GM13977 (cell line): ENCODE measurements at regions not wholly inside any gene's neighbourhood (a gene's known extent, or its start where the extent isn't known, plus 50 kb on each side); places are given as distances from the start of the nearest gene placed in this dataset.

Source experiments
- DNase-seq: peaks from one replicate; pipeline ENCODE4 v3.0.0; 2012; ENCODE audit warnings: low spot score
- in situ Hi-C: fragments of 300-500 bp; cut with MboI; formaldehyde crosslinking; loops from one replicate; pipeline ENCODE4 v1.12.0; 2022; ENCODE audit warnings: low sequenced_read_pairs, low pct_unique_long_range_greater_than_20kb, mixed read lengths, inconsistent platforms; ENCODE audit not compliant: unreplicated experiment
- TF ChIP-seq, protein P1 (sequence below): IDR thresholded peaks from 2 replicates; pipeline ENCODE4 v1.5.1; 2012; ENCODE audit warnings: mild to moderate bottlenecking, control low read depth; ENCODE audit not compliant: insufficient read depth; ENCODE audit errors: extremely low read depth, missing control alignments

DNA sequence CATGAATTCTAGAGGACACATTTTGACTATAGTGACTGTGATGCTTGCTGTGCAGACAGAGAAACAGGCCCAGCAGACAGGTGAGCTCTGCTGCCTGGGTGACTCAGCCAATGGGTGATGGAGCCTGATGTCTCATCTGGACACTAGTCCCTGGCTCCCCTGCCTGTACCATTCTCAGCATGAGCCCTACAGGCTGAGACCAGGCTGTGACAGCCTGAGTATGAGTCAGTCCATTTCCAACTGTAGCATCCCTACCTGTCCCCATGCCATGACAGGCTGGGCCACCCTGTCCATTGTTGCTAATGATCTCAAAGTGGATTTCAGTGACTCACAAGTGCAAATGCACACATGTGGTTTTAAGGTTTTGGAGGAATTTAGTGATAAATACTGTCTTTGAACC lies 102.5 kb upstream of the EEF2KMT start:
- no peak for DNase-seq
- TF ChIP-seq, protein P1, sequence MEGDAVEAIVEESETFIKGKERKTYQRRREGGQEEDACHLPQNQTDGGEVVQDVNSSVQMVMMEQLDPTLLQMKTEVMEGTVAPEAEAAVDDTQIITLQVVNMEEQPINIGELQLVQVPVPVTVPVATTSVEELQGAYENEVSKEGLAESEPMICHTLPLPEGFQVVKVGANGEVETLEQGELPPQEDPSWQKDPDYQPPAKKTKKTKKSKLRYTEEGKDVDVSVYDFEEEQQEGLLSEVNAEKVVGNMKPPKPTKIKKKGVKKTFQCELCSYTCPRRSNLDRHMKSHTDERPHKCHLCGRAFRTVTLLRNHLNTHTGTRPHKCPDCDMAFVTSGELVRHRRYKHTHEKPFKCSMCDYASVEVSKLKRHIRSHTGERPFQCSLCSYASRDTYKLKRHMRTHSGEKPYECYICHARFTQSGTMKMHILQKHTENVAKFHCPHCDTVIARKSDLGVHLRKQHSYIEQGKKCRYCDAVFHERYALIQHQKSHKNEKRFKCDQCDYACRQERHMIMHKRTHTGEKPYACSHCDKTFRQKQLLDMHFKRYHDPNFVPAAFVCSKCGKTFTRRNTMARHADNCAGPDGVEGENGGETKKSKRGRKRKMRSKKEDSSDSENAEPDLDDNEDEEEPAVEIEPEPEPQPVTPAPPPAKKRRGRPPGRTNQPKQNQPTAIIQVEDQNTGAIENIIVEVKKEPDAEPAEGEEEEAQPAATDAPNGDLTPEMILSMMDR = no peak
- in situ Hi-C loops = no loop called here

DNA sequence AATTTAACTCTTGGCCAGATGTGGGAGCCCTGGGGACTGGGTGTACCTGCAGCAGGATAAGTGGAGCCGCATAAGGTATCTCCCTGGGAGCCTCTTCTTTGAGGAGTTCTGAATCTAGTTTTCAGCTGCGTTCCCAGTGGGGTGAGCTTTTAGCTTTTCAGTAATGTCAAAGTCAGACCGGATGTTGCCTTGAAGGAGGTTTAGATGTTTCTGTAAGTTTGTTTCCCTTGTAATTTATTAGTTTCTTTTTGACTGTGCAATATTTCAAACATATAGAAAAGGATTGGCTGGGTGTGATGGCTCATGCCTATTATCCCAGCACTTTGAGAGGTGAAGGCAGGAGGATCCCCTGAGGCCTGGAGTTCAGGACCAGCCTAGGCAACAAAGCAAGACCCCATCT lies 98.6 kb upstream of the EEF2KMT start:
- in situ Hi-C loops = no loop called here
- DNase-seq = no peak
- TF ChIP-seq, protein P1 = no peak

DNA sequence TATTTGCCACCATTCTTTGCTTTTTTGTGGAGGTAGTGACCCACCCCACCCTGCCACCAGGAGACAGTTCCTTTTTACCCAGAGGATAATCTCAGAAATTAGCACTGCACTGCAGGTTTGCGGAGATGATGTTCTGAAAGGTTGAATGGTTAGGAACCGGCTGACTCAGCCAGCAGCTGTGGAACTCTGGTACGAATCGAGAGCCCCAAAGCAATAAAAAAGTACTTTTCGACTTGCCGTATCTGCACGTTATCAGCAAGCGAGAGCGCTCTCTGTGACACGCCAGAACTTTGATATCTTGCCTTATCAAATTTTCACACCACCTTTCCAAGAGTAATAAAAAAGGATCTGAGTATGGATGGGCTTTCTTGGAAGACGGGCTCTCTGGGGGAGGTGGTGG lies 96.3 kb upstream of the EEF2KMT start:
- in situ Hi-C loops = no loop called here
- TF ChIP-seq, protein P1 = no peak

DNA sequence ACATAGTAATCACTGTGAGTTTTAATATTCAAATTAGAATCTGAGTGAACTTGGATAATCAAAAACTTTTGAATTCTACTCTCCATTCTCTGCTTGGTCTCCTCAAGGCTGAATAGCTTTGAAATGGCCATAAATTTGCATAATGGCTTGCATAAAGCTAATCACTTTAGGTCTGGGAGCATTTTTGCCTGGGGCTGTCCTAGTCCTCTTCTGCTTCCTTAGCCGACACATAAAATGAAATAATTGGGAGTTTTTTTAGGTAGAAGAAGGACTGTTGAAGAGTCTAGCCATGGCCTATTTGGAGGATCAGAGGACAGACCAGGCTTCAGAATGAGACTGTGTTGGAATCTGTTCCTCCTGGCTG lies 91.4 kb upstream of the EEF2KMT start:
- in situ Hi-C loops = no loop called here
- no peak for DNase-seq
- TF ChIP-seq, protein P1 = no peak

More for the DNA sequence above, 96.3 kb upstream of the EEF2KMT start:
- no peak for DNase-seq

DNA sequence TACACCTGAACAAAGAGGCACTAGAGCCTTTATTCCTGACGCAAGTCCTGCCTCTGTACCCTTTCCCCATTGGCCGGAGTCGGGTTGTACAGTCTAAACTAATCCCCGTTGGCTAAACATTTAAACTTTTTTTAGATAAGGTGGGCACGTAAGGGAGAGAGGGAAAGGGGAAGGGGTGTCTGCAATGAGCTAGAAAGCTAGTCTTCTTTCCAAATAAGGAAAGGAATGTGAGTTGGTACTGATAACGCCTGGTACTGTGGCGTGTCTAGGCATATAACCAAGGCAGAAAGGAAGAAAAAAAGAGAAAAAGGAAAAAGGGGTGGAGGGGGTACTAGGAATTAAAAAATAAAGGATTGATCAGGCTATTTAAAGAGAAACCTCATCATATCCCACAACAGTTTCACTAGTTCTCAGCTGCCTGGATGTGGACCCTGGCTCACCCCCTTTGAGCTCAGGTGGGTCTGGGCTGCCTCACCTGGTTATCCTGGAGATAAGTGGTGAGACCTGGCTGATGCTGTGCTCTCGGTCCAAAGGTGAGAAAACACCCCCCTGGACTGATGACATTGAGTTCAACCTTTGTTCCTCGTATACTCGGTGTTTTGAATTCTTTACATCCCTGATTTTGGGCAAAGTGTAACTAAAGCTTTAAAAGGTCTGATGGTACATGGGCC lies 90.9 kb upstream of the EEF2KMT start:
- in situ Hi-C loops = no loop called here
- TF ChIP-seq, protein P1 = no peak
- no peak for DNase-seq

DNA sequence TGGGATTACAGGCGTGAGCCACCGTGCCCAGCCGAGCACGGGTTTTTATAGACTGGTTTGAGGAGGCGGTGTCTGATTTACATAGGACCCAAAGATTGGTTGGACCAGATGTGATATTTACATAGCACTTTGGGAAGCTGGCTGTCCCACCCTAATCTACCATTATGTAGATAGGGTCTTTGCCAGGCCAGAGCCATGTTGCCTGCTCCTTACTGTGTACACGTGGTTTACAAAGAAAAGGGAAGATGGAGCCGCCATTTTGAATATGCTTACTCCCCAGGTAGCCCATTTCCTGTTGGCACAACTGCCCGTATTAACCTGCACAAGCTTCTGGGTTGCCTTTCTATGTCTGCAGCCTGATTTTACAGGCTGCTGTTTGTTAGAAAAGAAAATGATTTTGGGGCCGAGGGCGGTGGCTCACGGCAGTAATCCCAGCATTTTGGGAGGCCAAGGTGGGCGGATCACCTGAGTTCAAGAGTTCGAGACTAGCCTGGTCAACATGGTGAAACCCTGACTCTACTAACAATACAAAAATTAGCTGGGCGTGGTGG lies 89.9 kb upstream of the EEF2KMT start:
- TF ChIP-seq, protein P1 = no peak
- no peak for DNase-seq
- in situ Hi-C loops = no loop called here

DNA sequence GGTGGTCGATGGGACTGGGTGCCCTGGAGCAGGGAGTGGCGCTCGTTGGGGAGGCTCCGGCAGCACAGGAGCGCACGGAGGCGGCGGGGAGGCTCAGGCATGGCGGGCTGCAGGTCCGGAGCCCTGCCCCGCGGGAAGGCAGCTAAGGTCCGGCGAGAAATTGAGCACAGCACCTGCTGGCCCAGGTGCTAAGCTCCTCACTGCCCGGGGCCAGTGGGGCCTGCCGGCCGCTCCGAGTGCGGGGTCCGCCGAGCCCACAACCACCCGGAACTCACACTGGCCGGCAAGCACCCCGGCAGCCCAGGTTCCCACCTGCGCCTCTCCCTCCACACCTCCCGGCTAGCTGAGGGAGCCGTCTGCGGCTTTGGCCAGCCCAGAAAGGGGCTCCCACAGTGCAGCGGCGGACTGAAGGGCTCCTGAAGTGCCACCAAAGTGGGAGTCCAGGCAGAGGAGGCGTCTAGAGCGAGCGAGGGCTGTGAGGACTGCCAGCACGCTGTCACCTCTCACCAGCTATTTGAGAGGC lies 88.8 kb upstream of the EEF2KMT start:
- TF ChIP-seq, protein P1 = no peak
- no peak for DNase-seq
- in situ Hi-C loops = no loop called here
